Stomach (tissue), 8 donors: ENCODE measurements at regions not wholly inside any gene's neighbourhood (a gene's known extent, or its start where the extent isn't known, plus 50 kb on each side); places are given as distances from the start of the nearest gene placed in this dataset.

Experiments used
- DNase-seq, 2 donors: peaks; one replicate each; pipeline versions ENCODE4 v3.0.0 to v3.0.0-alpha.2; 2013 to 2019
- H3K27ac ChIP-seq, 5 donors: fragments of 200-600 bp in 4 of 5; sonication (generic) in 4 of 5; one replicate each; pipeline ENCODE4 v1.5.1; 2013 to 2019; ENCODE audit warnings: mild to moderate bottlenecking in 1 of 5, moderate library complexity in 1 of 5
- H3K27me3 ChIP-seq, 3 donors: fragments of 200-600 bp; sonication (generic); one replicate each; pipeline ENCODE4 v1.5.1; 2017 to 2019; ENCODE audit warnings: mixed run types in 1 of 3
- H3K36me3 ChIP-seq, 4 donors: fragments of 200-600 bp; sonication (generic); 1 replicate in 3 of 4; 2 replicates in 1 of 4; pipeline ENCODE4 v1.5.1; 2016 to 2019
- H3K4me1 ChIP-seq, 4 donors: fragments of 200-600 bp; sonication (generic); one replicate each; pipeline ENCODE4 v1.5.1; 2016 to 2019
- H3K4me3 ChIP-seq, 4 donors: fragments of 200-600 bp; sonication (generic) in 3 of 4; one replicate each; pipeline ENCODE4 v1.5.1; 2016 to 2019; ENCODE audit warnings: mild to moderate bottlenecking in 1 of 4
- H3K9me3 ChIP-seq, 4 donors: fragments of 200-600 bp; sonication (generic); one replicate each; pipeline ENCODE4 v1.5.1; 2016 to 2019
- CTCF ChIP-seq, 7 experiments: fragments of 450-650 bp in 4 of 7; fragments of 200-600 bp in 3 of 7; sonication (generic) in 3 of 7; IDR thresholded peaks; one replicate each; pipeline ENCODE4 v1.5.1; 2016 to 2019; ENCODE audit warnings: antibody characterized with exemption in 7 of 7, control low read depth in 2 of 7, mild to moderate bottlenecking in 1 of 7
- EP300 ChIP-seq: sonication (generic); formaldehyde crosslinking; IDR thresholded peaks from one replicate; pipeline ENCODE4 v1.6.1; 2017; ENCODE audit warnings: antibody characterized with exemption
- POLR2A ChIP-seq, 4 donors: fragments of 450-650 bp; IDR thresholded peaks; one replicate each; pipeline ENCODE4 v1.6.1; 2016; ENCODE audit warnings: antibody characterized with exemption in 4 of 4, control low read depth in 2 of 4, mild to moderate bottlenecking in 1 of 4, moderate library complexity in 1 of 4
- POLR2AphosphoS5 ChIP-seq, 3 donors: sonication (generic); formaldehyde crosslinking; IDR thresholded peaks; one replicate each; pipeline ENCODE4 v1.6.1; 2016; ENCODE audit warnings: antibody characterized with exemption in 3 of 3
- WGBS, 5 donors: extraction: QIAGEN DNeasy Blood & Tissue Kit in 3 of 5; methylation state at CpG; one replicate each; pipeline versions ENCODE4 v1.1.5 to v1.1.7; 2013 to 2018; 5-methylcytosine and 5-hydroxymethylcytosine counted together
- intact Hi-C: fragments of 100-400 bp; cut with DNase I; formaldehyde crosslinking; loops from one replicate; pipeline ENCODE4 v1.15.1; 2023; ENCODE audit warnings: low total_unique reads
- donor health status: healthy with polysubstance abuse.
- donor health status: Bipolar disorder and iron deficiency.
- donor health status: healthy.

- intact Hi-C loops = no loop called here
- Histone ChIP-seq H3K36me3 (no peaks in the 10 kb centered on the region), H3K4me1 (no peaks in the 10 kb centered on the region), H3K27ac (no peak overlapping the region), H3K4me3 (no peak overlapping the region), H3K27me3 (no peaks in the 10 kb centered on the region), H3K9me3 (peaks cover 0 to 8% (median 0%) of the 10 kb centered on the region in 4 donors)
- no peak for DNase-seq
- no peak for TF ChIP-seq POLR2AphosphoS5 (IDR thresholded peaks at IDR 0.05)
- TF ChIP-seq POLR2A (IDR thresholded peaks at IDR 0.05) = no peak
- no peak for TF ChIP-seq CTCF (IDR thresholded peaks at IDR 0.05)
- TF ChIP-seq EP300 = no peak
- WGBS, 5 donors = 57 to 76% (median 74%) methylated on average over 4 of the region's 4 CpGs
Observed at GRCh38 chr17:13728781-13729180, 127.1 kb upstream of the HS3ST3A1 start.

GRCh38 chr17:13729466-13730134, 127.9 kb upstream of the HS3ST3A1 start:
- 75 to 80% (median 76%) methylated on average over 10 of the region's 10 CpGs for WGBS, 5 donors

GRCh38 chr17:13734880-13735279, 133.2 kb upstream of the HS3ST3A1 start:
- 39 to 52% (median 48%) methylated on average over 1 of the region's 1 CpG for WGBS, 5 donors
- TF ChIP-seq POLR2AphosphoS5 (IDR thresholded peaks at IDR 0.05) (no peak), CTCF (IDR thresholded peaks at IDR 0.05) (no peak), POLR2A (IDR thresholded peaks at IDR 0.05) (no peak), EP300 (no peak)
- H3K4me1 ChIP-seq = no peaks in the 10 kb centered on the region
- H3K4me3 ChIP-seq = no peak overlapping the region
- intact Hi-C loops = no loop called here
- no peaks in the 10 kb centered on the region for H3K27me3 ChIP-seq
- no peaks in the 10 kb centered on the region for H3K36me3 ChIP-seq
- H3K9me3 ChIP-seq = peaks cover 0 to 8% (median 0%) of the 10 kb centered on the region in 4 donors
- H3K27ac ChIP-seq = no peak overlapping the region
- no peak for DNase-seq

More at GRCh38 chr17:13729466-13730134, 127.9 kb upstream of the HS3ST3A1 start:
- no peaks in the 10 kb centered on the region for H3K36me3 ChIP-seq
- no peak overlapping the region for H3K27ac ChIP-seq
- TF ChIP-seq EP300 (no peak), POLR2A (IDR thresholded peaks at IDR 0.05) (no peak), POLR2AphosphoS5 (IDR thresholded peaks at IDR 0.05) (no peak), CTCF (IDR thresholded peaks at IDR 0.05) (no peak)
- no peak overlapping the region for H3K4me3 ChIP-seq
- intact Hi-C loops = no loop called here
- H3K27me3 ChIP-seq = no peaks in the 10 kb centered on the region
- DNase-seq = no peak
- H3K4me1 ChIP-seq = no peaks in the 10 kb centered on the region
- peaks cover 0 to 8% (median 0%) of the 10 kb centered on the region in 4 donors for H3K9me3 ChIP-seq

GRCh38 chr17:13735444-13735843, 133.7 kb upstream of the HS3ST3A1 start:
- 36 to 57% (median 47%) methylated on average over 2 of the region's 2 CpGs for WGBS, 5 donors
- H3K27me3 ChIP-seq = no peaks in the 10 kb centered on the region
- peaks cover 0 to 8% (median 0%) of the 10 kb centered on the region in 4 donors for H3K9me3 ChIP-seq
- H3K36me3 ChIP-seq = no peaks in the 10 kb centered on the region
- TF ChIP-seq CTCF (IDR thresholded peaks at IDR 0.05) = no peak
- DNase-seq = no peak
- no peak overlapping the region for H3K27ac ChIP-seq
- intact Hi-C loops = no loop called here
- no peaks in the 10 kb centered on the region for H3K4me1 ChIP-seq
- H3K4me3 ChIP-seq = no peak overlapping the region
